ENCODE measurements at regions not wholly inside any gene's neighbourhood (a gene's known extent, or its start where the extent isn't known, plus 50 kb on each side); places are given as distances from the start of the nearest gene placed in this dataset.

- TF ChIP-seq POLR2AphosphoS2 (conservative IDR thresholded peaks at IDR 0.05; ENCODE audit: low read length) (no peak), FOSB (CRISPR knock-in tag; IDR thresholded peaks at IDR 0.05) (no peak), TFCP2L1 (CRISPR knock-in tag; IDR thresholded peaks at IDR 0.05) (no peak), KDM5A (IDR thresholded peaks at IDR 0.05) (no peak), EHF (CRISPR knock-in tag; IDR thresholded peaks at IDR 0.05) (no peak), CHD4 (IDR thresholded peaks at IDR 0.05; ENCODE audit: borderline replicate concordance) (no peak), HOXB13 (CRISPR knock-in tag; IDR thresholded peaks at IDR 0.05; ENCODE audit: low read depth) (no peak), KDM1A (IDR thresholded peaks at IDR 0.05; ENCODE audit: low read depth) (no peak), EP300 (IDR thresholded peaks at IDR 0.05) (peak; percentile 55 to 79; a peak in 3 of 5 replicates), RNF2 (IDR thresholded peaks at IDR 0.05; ENCODE audit: borderline replicate concordance, low read depth) (no peak)
Measured at GRCh38 chrX:11953615-11954014, 184.7 kb upstream of the FRMPD4 start (continued).

- WGBS (ENCODE audit: missing lambda C conversion rate): 78% methylated on average over 3 of the region's 3 CpGs
- Histone ChIP-seq H3K9me3 (no peaks in the 10 kb centered on the region; the same call in 2 of the 3 replicates), H3K4me3 (no peak overlapping the region), H3K27ac (peak overlapping the region; percentile 73 to 84), H3K4me1 (peaks cover 25% of the 10 kb centered on the region), H3K4me2 (peak overlapping the region; percentile 68)
- no peak for ATAC-seq
- no peak for TF ChIP-seq RNF2 (IDR thresholded peaks at IDR 0.05; ENCODE audit: borderline replicate concordance, low read depth)
- TF ChIP-seq JUNB (IDR thresholded peaks at IDR 0.05): no peak
- no peak for TF ChIP-seq CBX2 (IDR thresholded peaks at IDR 0.05; ENCODE audit: borderline replicate concordance, low read depth)
- no peak for TF ChIP-seq BCL3 (IDR thresholded peaks at IDR 0.05)
- TF ChIP-seq RFX5 (IDR thresholded peaks at IDR 0.05): no peak
- TF ChIP-seq RARB (CRISPR knock-in tag; IDR thresholded peaks at IDR 0.05): no peak
- no peak for TF ChIP-seq PBX3 (IDR thresholded peaks at IDR 0.05)
- TF ChIP-seq CEBPB (IDR thresholded peaks at IDR 0.05): no peak
- TF ChIP-seq KDM1A (IDR thresholded peaks at IDR 0.05; ENCODE audit: low read depth): no peak
- no peak for TF ChIP-seq HMGXB4 (CRISPR knock-in tag; IDR thresholded peaks at IDR 0.05; ENCODE audit: borderline replicate concordance)
- no peak for TF ChIP-seq CHD2 (IDR thresholded peaks at IDR 0.05; ENCODE audit: low read length, partially characterized antibody)
- TF ChIP-seq HOXB13 (CRISPR knock-in tag; IDR thresholded peaks at IDR 0.05; ENCODE audit: low read depth): no peak
- no peak for TF ChIP-seq KDM5A (IDR thresholded peaks at IDR 0.05)
- no peak for TF ChIP-seq CTCF (IDR thresholded peaks at IDR 0.05)
- TF ChIP-seq PHF8 (IDR thresholded peaks at IDR 0.05; ENCODE audit: borderline replicate concordance, low read depth): no peak
- no peak for TF ChIP-seq NPAS2 (CRISPR knock-in tag; IDR thresholded peaks at IDR 0.05; ENCODE audit: borderline replicate concordance)
- TF ChIP-seq HOXB5 (CRISPR knock-in tag; IDR thresholded peaks at IDR 0.05): no peak
- TF ChIP-seq EHMT2 (IDR thresholded peaks at IDR 0.05; ENCODE audit: low read depth): no peak
- no peak for TF ChIP-seq ZFP36 (IDR thresholded peaks at IDR 0.05; ENCODE audit: borderline replicate concordance, partially characterized antibody)
- TF ChIP-seq POLR2AphosphoS2 (conservative IDR thresholded peaks at IDR 0.05; ENCODE audit: low read length): no peak
- peak; percentile 98 for FAIRE-seq
- no peak for DNase-seq (ENCODE audit: low read depth in 1 of 2, low spot score in 1 of 2)
- ChIA-PET CTCF (interaction anchor here (0.9 kb wide), 1 partner anchor 13 kb away, joined by 3 read pairs; no protein-coding TSS in a partner anchor), POLR2A (no interaction called here)
Measured at GRCh38 chrX:11954176-11954575, 184.1 kb upstream of the FRMPD4 start.

Data from A549 (cell line).